WTC11 (cell line): ENCODE measurements at regions not wholly inside any gene's neighbourhood (a gene's known extent, or its start where the extent isn't known, plus 50 kb on each side); places are given as distances from the start of the nearest gene placed in this dataset.
A peak's percentile ranks its signal among the peaks of the same experiment; 100 is the strongest.
"Not testable (repeated sequence)": the region's sequence is repeated elsewhere in the genome, so short reads cannot be mapped to it uniquely, and the experiment has no call there.

Source experiments
- ATAC-seq: fragments of 200-7000 bp; cut with Tn5 transposase; 2 replicates; pipeline ENCODE4 v1.10.0; 2021; ENCODE audit warnings: mild to moderate bottlenecking, moderate library complexity
- CTCF ChIA-PET: fragments of 300-600 bp; sonication (Branson Sonifier 250); formaldehyde crosslinking; loops from one replicate; lab custom pipeline; 2021; ENCODE audit warnings: antibody characterized with exemption; lab: Charles Lee
- POLR2A ChIA-PET: fragments of 350-600 bp; sonication (Branson Sonifier 250); formaldehyde crosslinking; loops from one replicate; lab custom pipeline; 2021; ENCODE audit warnings: antibody characterized with exemption; lab: Charles Lee
- DNase-seq: peaks from one replicate; pipeline ENCODE4 v3.0.0; 2021; ENCODE audit warnings: low spot score
- H3K27ac Mint-ChIP-seq: 2 replicates; pipeline ENCODE4 v1.8.0; 2021; ENCODE audit warnings: mixed read lengths
- H3K27me3 Mint-ChIP-seq: 2 replicates; pipeline ENCODE4 v1.8.0; 2021; ENCODE audit warnings: low read depth, mild to moderate bottlenecking, moderate library complexity, mixed read lengths
- H3K36me3 Mint-ChIP-seq: 2 replicates; pipeline ENCODE4 v1.8.0; 2021; ENCODE audit warnings: mixed read lengths
- H3K4me1 Mint-ChIP-seq: 2 replicates; pipeline ENCODE4 v1.8.0; 2022; ENCODE audit warnings: mixed read lengths
- H3K4me3 Mint-ChIP-seq: 2 replicates; pipeline ENCODE4 v1.8.0; 2021; ENCODE audit warnings: mild to moderate bottlenecking, moderate library complexity, mixed read lengths
- H3K9me3 Mint-ChIP-seq: 2 replicates; pipeline ENCODE4 v1.8.0; 2021; ENCODE audit warnings: mixed read lengths
- AFF4 ChIP-seq: sonication (generic); formaldehyde crosslinking; IDR thresholded peaks from 2 replicates; pipeline ENCODE4 v1.8.1; 2023; ENCODE audit warnings: mild to moderate bottlenecking, missing genetic modification reagents, borderline replicate concordance
- ARID4B ChIP-seq: sonication (generic); formaldehyde crosslinking; IDR thresholded peaks from 2 replicates; pipeline ENCODE4 v1.8.0; 2023; ENCODE audit warnings: missing genetic modification reagents, mild to moderate bottlenecking, borderline replicate concordance
- CDX4 ChIP-seq: fragments of 250-450 bp; sonication (Bioruptor Pico); IDR thresholded peaks from 2 replicates; pipeline ENCODE4 v1.9.0; 2021; ENCODE audit warnings: moderate library complexity, mild to moderate bottlenecking, inconsistent platforms, borderline replicate concordance
- E2F1 ChIP-seq: sonication (generic); formaldehyde crosslinking; IDR thresholded peaks from 2 replicates; pipeline ENCODE4 v1.8.0; 2022; ENCODE audit warnings: mild to moderate bottlenecking, missing genetic modification reagents
- FOXJ3 ChIP-seq: sonication (generic); formaldehyde crosslinking; IDR thresholded peaks from 2 replicates; pipeline ENCODE4 v1.9.0; 2021; ENCODE audit warnings: missing genetic modification reagents, mild to moderate bottlenecking, borderline replicate concordance
- FOXP4 ChIP-seq: sonication (generic); formaldehyde crosslinking; IDR thresholded peaks from 2 replicates; pipeline ENCODE4 v1.8.0; 2022; ENCODE audit warnings: mild to moderate bottlenecking, missing genetic modification reagents
- KAT7 ChIP-seq: sonication (generic); formaldehyde crosslinking; IDR thresholded peaks from 2 replicates; pipeline ENCODE4 v1.8.1; 2023; ENCODE audit warnings: missing genetic modification reagents, mild to moderate bottlenecking, borderline replicate concordance
- RORB ChIP-seq: fragments of 250-450 bp; sonication (Bioruptor Pico); IDR thresholded peaks from 2 replicates; pipeline ENCODE4 v1.9.0; 2021; ENCODE audit warnings: mild to moderate bottlenecking
- TEAD1 ChIP-seq: sonication (generic); formaldehyde crosslinking; IDR thresholded peaks from 2 replicates; pipeline ENCODE4 v1.8.0; 2022; ENCODE audit warnings: mild to moderate bottlenecking, missing genetic modification reagents
- TP53 ChIP-seq: sonication (generic); formaldehyde crosslinking; IDR thresholded peaks from 2 replicates; pipeline ENCODE4 v1.8.1; 2023; ENCODE audit warnings: mild to moderate bottlenecking, missing genetic modification reagents
- USF1 ChIP-seq: sonication (generic); formaldehyde crosslinking; IDR thresholded peaks from 2 replicates; pipeline ENCODE4 v1.8.0; 2022; ENCODE audit warnings: mild to moderate bottlenecking, missing genetic modification reagents
- ZNF317 ChIP-seq: sonication (generic); formaldehyde crosslinking; IDR thresholded peaks from 2 replicates; pipeline ENCODE4 v1.8.1; 2023; ENCODE audit warnings: low read depth, mild to moderate bottlenecking, moderate library complexity, missing genetic modification reagents, borderline replicate concordance
- ZNF396 ChIP-seq: fragments of 250-450 bp; sonication (Bioruptor Pico); IDR thresholded peaks from 2 replicates; pipeline ENCODE4 v1.8.0; 2021; ENCODE audit warnings: mild to moderate bottlenecking, moderate library complexity, borderline replicate concordance
- TF ChIP-seq, protein P1 (sequence below): sonication (generic); formaldehyde crosslinking; IDR thresholded peaks from 2 replicates; pipeline ENCODE4 v1.8.1; 2022; ENCODE audit warnings: mild to moderate bottlenecking, moderate library complexity, missing genetic modification reagents
- TF ChIP-seq, protein P2 (sequence below): sonication (generic); formaldehyde crosslinking; IDR thresholded peaks from 2 replicates; pipeline ENCODE4 v1.8.1; 2022; ENCODE audit warnings: missing genetic modification reagents, borderline replicate concordance
- TF ChIP-seq, protein P3 (sequence below): fragments of 250-450 bp; sonication (Bioruptor Pico); IDR thresholded peaks from 2 replicates; pipeline ENCODE4 v2.1.2; 2022; ENCODE audit warnings: mild to moderate bottlenecking, moderate library complexity

DNA sequence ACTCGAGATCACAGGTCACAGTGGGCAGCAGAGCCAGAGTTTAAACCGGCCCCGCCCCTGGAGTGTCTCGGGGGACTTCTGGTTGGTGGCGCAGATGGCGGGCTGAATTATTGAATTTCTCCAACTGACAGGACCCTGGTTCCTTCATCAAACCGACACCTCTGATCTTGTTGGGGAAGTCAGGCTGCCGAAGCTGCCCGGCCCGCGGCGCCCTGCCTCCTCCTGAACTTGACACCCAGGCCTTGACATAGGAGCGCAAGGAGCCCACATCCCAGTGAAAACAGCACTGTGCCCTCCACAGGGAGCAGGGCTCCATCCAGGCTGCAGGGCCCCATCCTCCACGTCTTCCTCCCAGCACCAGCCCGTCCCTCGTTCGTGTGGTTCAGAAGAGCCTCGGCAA lies 105.2 kb downstream of the OLFM1 start (continued):
- TF ChIP-seq AFF4 (CRISPR knock-in tag) = no peak
- TF ChIP-seq TP53 = no peak
- no peak for TF ChIP-seq FOXJ3 (CRISPR knock-in tag)
- no peak for TF ChIP-seq TEAD1 (CRISPR knock-in tag)
- TF ChIP-seq USF1 = no peak
- no peak for TF ChIP-seq ZNF317 (CRISPR knock-in tag)
- TF ChIP-seq FOXP4 (CRISPR knock-in tag) = no peak
- TF ChIP-seq E2F1 = no peak
- no peak for TF ChIP-seq RORB
- no peak for TF ChIP-seq KAT7 (CRISPR knock-in tag)
- TF ChIP-seq, protein P1, sequence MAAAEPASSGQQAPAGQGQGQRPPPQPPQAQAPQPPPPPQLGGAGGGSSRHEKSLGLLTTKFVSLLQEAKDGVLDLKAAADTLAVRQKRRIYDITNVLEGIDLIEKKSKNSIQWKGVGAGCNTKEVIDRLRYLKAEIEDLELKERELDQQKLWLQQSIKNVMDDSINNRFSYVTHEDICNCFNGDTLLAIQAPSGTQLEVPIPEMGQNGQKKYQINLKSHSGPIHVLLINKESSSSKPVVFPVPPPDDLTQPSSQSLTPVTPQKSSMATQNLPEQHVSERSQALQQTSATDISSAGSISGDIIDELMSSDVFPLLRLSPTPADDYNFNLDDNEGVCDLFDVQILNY (CRISPR knock-in tag) = no peak
- TF ChIP-seq ZNF396 (CRISPR knock-in tag) = no peak

GRCh38 chr9:135195975-135196374 lies 108.5 kb downstream of the OLFM1 start:
- H3K27me3 Mint-ChIP-seq = peaks cover 11% of the 10 kb centered on the region
- H3K4me3 Mint-ChIP-seq, POLR2A ChIA-PET, ATAC-seq, CTCF ChIA-PET, H3K9me3 Mint-ChIP-seq, H3K36me3 Mint-ChIP-seq, H3K27ac Mint-ChIP-seq, DNase-seq: not testable (repeated sequence)
- peaks cover 33% of the 10 kb centered on the region for H3K4me1 Mint-ChIP-seq
- TF ChIP-seq, protein P2, sequence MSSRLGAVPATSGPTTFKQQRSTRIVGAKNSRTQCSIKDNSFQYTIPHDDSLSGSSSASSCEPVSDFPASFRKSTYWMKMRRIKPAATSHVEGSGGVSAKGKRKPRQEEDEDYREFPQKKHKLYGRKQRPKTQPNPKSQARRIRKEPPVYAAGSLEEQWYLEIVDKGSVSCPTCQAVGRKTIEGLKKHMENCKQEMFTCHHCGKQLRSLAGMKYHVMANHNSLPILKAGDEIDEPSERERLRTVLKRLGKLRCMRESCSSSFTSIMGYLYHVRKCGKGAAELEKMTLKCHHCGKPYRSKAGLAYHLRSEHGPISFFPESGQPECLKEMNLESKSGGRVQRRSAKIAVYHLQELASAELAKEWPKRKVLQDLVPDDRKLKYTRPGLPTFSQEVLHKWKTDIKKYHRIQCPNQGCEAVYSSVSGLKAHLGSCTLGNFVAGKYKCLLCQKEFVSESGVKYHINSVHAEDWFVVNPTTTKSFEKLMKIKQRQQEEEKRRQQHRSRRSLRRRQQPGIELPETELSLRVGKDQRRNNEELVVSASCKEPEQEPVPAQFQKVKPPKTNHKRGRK = 0 out of 2 replicates have a peak, but pooled peaks have one; percentile 51

GRCh38 chr9:135196474-135196873 lies 109.0 kb downstream of the OLFM1 start:
- CTCF ChIA-PET = no interaction called here
- H3K36me3 Mint-ChIP-seq = peaks cover 10% of the 10 kb centered on the region
- H3K4me1 Mint-ChIP-seq = peaks cover 33% of the 10 kb centered on the region
- ATAC-seq (no peak), DNase-seq (no peak)
- H3K27ac Mint-ChIP-seq = no peak overlapping the region
- no peak overlapping the region for H3K4me3 Mint-ChIP-seq
- H3K9me3 Mint-ChIP-seq = peaks cover 12% of the 10 kb centered on the region
- POLR2A ChIA-PET = no interaction called here
- H3K27me3 Mint-ChIP-seq = peaks cover 11% of the 10 kb centered on the region
- TF ChIP-seq CDX4 (CRISPR knock-in tag) = no peak
- TF ChIP-seq, protein P3, sequence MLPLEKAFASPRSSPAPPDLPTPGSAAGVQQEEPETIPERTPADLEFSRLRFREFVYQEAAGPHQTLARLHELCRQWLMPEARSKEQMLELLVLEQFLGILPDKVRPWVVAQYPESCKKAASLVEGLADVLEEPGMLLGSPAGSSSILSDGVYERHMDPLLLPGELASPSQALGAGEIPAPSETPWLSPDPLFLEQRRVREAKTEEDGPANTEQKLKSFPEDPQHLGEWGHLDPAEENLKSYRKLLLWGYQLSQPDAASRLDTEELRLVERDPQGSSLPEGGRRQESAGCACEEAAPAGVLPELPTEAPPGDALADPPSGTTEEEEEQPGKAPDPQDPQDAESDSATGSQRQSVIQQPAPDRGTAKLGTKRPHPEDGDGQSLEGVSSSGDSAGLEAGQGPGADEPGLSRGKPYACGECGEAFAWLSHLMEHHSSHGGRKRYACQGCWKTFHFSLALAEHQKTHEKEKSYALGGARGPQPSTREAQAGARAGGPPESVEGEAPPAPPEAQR (CRISPR knock-in tag) = no peak
- TF ChIP-seq ZNF317 (CRISPR knock-in tag) = no peak
- no peak for TF ChIP-seq ARID4B (CRISPR knock-in tag)
